Hypothalamus (tissue), 51 donors: ENCODE measurements at regions not wholly inside any gene's neighbourhood (a gene's known extent, or its start where the extent isn't known, plus 50 kb on each side); places are given as distances from the start of the nearest gene placed in this dataset.

Experiments used
- DNase-seq, 51 donors: peaks; one replicate each; lab custom pipeline; 2025; lab: John Stamatoyannopoulos, UW

DNA sequence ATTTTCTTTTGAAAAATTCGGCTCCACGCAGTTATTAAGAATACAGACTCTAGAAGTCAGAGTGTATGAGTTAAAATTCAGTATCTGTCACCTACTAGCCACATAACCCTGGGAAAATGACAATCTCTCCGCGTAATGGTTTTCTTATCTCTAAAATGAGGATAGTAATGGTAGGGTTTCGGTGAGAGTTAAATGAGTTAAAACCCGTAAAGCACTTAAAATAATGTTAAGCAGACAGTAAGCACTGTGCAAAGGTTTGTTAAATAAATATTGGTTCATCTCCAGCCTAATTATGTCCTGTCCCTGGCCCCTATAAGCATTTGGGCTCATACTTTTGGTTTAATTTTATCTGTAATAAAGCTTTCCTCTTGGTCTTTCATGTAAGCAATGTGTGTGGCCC lies 350.8 kb upstream of the GRIA3 start:
- no peak for DNase-seq

DNA sequence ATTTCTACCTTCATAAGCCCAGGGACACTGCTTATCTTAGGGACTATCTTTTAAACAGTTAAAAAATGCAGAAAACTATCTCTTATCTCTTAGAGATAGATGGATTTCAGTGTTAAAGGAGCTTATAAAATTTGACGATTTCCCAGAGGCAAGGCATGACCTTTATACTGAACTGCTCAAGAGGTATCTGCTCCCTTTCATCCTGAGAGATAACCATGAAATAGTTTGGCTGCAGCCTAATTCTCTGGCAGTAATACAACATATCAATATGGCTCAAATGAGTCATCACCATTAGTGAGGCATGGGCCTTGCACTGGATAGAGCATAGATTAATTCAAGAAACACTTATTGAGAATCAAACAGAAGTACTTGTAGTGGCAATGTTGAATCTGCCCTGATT lies 348.2 kb upstream of the GRIA3 start:
- no peak for DNase-seq

DNA sequence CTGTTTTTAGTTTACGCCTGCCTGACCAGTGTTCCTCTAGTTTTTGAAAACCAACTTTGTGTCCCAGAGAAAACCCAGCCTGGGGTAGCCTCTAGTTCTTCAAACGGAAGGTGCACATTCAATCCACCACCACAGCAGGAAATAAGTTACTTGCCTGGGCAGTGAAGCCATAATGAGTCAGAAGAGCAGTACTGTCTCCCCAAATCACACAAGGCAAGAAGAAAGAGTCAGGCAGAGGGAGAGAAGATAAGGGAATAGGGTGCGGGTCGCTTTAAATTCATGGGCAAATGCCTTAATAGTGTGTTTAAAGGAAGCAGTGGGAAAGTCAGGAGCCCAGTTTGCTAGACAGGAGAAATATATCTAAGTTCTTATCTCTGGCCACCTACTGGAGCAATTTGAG lies 333.8 kb upstream of the GRIA3 start:
- no peak for DNase-seq

DNA sequence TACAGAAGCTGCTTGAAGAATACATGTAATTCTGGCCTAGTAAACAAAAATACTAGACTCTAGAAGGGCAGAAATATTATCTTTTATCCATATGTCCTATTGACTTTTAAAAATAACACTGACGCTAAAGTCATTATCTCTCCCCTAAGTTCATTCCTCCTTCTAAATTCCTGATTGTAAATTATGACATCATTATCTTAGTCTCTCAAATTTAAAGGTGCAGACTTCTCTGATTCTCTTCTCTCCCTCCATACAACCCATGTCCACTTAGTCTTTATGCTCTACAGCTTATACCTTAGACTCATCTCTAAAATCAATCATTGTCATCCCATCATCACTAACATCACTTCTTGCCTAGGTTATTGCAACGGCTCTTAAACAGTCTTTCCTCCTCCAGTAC lies 327.9 kb upstream of the GRIA3 start:
- no peak for DNase-seq

DNA sequence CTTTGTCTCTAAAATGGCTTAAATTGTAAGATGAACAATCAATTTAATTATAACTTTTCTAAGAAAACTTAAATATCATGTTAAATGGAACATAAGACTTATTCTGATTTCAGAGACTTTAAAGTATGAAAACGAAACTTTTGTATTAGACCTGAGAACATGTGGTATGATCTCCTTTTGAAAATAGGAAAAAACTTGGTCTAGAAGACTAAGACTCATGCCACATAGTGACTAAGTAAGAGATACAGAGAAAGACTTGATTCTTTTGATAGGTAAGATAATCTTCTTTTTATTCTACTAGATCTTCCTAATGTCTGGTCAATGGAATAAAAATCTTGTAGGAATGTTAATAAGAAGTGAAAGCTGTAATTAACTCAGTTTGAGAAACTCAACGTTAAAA lies 326.3 kb upstream of the GRIA3 start:
- no peak for DNase-seq

DNA sequence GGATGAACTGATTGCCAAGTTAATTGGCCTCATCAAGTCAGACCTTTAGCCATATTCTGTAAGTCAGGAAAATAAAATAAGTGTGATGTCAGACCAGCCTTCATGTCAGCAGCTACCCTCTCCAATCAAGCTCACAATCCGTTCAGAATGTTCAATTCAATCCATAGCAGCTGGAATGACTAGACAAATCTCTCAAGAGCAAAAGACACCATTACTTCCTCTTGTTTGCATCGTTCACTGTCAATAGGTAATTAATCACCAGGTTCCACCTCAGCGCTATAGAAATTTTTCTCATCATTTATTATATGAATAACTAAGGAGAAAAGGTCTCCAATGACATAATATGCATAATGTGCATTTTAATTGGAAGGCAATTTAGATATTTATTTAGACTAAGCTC lies 321.0 kb upstream of the GRIA3 start:
- DNase-seq, result no peak

DNA sequence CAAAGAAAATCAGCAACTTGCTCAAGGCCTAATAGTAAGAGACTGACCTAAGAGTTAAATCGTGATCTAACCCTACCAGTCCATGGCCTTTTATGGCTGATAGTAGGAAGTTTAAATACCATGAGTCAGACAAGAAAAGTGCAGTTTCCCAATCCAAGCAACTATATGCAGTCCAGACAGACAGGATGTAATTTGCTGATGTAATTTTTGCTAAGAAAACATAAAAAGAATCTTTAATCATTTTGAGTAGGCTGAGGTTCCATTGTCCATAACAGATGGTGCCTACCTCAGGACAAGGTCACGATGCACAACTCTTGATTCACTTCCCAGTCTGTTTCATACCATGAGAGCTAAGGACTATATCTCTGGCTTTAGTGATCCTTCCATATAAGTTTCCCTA lies 317.5 kb upstream of the GRIA3 start:
- no peak for DNase-seq

DNA sequence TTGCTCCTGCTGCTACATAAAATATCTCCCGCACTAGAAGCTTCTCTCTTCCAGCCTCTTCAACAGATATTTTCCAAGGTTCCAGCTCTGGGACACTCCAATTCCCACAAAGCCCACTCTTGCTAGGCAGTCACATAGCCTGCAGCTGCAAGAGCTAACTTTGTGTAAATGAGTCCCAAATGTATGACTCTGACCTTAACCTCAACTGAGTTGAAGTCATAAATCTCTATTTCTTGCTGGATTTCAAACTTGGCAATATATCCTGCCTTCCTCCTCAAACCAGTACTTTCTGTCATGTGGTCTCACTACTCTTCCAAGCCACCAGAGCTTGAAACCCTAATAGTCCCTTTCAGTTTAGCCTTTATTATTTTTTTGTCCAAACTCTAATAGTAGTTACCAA lies 315.4 kb upstream of the GRIA3 start:
- no peak for DNase-seq

DNA sequence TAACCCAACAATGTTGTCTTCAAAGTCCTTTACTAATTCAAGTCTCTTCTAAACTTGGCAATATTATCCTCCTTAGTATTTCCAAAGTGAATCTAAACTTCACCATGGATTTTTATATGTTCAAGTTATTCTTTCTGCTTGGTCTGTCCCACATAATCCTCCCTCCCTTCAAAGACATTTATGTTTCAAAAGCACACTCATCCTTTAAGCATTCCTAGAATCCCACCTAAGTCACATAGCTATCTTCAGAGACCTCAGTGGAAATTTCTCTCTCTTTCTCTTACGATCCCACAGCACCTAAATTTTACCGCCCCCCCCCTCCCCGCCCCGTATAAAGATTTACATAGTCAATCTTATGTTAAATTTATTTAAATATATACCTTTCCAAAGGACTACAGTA lies 314.9 kb upstream of the GRIA3 start:
- DNase-seq, result no peak

DNA sequence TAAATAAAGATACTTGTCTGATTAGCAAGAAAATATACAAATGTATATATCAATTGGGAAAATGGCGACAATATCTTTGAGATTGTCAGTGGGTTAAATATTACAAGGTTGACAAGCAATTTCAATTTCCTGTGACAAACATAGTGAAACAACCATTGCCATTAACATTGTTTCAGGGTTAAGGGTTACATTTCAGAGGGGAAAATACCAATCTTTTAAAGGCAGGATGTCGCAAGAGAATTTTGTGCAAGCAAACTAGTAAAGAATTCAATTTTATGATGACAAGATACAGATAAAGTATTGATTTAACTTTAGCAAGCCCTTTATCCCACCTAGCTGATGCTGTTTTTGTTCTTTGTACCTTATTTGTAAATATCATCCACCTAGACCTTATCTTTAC lies 305.8 kb upstream of the GRIA3 start:
- DNase-seq, result no peak

DNA sequence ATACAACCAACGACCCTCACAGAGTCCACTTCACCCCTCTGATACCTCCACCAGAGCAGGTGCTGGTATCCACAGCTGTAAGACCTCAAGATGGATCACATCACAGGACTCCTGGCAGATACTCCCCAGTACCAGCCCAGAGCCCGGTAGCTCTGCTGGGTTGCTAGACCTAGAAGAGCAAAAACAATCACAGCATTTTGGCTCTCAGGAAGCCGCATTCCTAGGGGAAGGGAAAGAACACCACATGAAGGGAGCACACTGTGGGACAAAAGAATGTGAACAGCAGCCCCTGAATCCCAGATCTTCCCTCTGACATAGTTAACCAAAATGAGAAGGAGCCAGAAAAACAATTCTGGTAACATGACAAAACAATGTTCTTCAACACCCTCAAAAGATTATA lies 303.1 kb upstream of the GRIA3 start:
- no peak for DNase-seq

DNA sequence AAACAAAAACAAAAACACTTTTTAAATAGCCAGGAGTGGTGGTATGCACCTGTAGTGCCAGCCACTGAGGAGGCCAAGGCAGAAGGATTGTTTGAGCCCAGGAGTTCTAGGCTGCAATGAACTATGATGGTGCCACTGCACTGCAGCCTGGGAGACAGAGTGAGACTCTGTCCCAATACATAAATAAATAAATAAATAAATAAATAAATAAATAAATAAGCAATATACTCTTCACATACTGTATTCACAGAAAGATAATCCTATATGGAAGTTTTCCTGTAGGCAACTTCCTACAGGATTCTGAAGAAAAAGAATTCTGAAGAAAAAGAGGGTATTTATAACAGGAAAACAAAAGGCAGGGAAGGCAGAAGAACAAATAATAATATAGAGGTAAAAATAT lies 293.3 kb upstream of the GRIA3 start:
- DNase-seq, result no peak

DNA sequence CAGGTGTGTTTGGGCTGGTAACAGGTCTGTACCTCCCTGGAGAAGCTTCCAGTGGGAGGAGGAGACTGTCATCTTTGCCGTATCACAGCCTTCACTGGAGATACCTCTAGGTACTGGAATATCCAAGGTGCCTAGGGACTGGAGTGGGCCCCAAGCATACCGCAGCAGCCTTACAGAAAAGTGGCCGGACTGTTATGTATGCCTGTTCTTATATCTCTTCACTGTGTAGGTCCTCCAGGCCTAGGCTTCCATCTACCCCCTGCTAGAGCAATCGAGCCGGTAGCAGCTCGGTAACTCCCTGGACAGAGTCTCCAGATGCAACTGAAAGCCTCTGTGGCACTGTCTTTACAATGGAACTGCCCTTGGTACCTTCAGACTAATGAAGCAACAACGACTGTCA lies 277.4 kb upstream of the GRIA3 start:
- DNase-seq, result no peak

DNA sequence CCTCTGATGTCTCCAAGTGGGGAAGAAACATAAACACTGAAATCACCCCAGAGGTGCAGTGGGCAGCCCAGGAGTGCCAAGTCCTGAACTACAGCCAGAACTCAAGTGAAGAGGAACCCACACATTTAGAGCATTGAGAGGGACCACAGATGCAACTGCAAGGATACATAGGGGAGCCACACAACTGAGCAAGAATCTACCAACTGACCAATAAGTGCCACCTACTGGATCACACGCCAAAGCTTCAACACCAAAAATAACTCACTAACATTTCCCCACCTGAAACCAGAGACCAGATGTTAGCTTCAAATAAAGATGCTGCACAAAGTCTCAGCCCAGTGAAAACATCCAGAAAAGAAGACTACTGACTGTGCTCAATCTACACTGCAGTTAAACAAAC lies 276.7 kb upstream of the GRIA3 start:
- no peak for DNase-seq

DNA sequence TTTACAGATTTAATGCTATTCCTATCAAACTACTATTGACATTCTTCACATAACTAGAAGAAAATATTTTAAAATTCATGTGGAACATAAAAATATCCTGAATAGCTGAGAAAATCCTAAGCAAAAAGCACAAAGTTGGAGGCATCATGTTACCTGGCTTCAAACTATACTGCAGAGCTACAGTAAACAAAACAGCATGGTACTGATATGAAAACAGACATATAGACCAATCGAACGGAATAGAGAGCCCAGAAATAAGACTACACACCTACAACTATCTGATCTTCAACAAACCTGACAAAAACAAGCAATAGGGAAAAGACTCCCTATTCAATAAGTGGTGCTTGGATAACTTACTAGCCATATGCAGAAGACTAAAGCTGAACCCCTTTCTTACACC lies 273.4 kb upstream of the GRIA3 start:
- DNase-seq, result no peak

DNA sequence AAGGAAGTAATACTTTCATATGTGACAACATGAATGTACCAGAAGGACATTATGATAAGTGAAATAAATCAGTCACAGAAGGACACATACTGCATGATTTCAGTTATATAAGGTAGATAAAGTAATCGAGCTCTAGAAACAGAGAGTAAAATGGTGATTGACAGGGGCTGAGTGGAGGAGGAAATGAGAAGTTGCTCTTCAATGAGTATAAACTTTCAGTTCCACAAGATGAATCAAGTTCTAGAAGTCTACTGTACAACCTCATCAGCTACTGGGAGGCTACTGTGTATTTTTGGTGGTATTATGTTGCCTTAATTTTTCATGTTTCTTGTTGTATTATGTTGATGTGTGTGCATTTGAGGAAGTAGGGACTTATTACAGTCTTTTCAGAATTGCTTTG lies 270.9 kb upstream of the GRIA3 start:
- DNase-seq, result no peak

DNA sequence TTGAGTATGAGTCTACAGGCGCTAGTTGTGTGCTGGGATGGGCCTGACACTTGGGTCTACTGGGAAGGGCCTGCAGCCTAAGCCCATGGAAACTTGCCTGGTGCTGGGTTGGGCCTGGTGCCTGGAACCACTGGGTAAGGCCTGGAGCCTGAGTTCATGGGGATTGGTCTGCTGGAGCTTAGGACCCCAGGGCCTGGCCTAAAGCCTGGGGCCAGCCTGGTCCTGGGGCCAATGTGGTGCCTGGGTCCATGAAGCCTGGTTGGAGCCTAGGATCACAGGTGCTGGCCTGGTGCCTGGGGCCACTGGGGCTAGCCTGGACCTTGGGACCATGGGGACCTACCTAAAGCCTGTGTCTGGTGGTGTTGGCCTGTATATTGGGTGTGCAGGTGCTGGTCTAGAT lies 270.3 kb upstream of the GRIA3 start:
- no peak for DNase-seq

DNA sequence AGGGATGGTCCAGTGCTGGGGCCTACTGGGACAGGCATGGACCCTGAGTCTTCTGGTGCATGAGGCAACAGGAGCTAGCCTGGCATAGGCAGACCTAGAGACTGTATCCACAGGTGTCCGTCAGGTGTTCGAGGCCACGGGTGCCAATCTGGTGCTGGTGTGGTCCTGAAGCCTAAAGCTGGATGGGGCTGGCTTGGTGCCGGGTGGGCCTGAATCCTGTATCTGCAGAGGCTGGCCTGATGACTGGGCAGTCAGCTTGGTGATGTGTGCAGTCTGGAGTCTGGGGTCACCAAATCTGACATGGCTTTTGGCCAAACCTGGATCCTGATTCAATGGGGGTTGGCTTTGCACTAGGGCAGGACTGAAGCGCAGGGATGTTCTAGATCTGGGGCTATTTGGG lies 269.8 kb upstream of the GRIA3 start:
- DNase-seq, result no peak

DNA sequence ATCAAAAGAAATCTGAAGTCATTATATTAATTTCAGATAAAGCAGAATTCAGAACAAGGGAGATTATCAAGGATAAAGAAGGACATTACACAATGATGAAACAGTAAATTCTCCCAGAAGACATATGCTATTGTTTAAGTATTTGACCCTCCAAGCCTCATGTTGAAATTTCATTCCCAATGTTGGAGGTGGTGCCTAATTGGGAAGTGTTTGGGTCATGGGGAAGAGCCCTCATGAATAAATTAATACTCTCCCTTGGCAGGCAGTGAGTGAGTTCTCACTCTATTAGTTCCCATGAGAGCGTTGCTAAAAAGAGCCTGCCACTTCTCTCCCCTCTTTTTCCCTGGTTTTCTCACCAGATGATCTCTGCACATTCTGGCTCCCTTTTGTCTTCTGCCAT lies 249.9 kb upstream of the GRIA3 start:
- DNase-seq, result no peak

DNA sequence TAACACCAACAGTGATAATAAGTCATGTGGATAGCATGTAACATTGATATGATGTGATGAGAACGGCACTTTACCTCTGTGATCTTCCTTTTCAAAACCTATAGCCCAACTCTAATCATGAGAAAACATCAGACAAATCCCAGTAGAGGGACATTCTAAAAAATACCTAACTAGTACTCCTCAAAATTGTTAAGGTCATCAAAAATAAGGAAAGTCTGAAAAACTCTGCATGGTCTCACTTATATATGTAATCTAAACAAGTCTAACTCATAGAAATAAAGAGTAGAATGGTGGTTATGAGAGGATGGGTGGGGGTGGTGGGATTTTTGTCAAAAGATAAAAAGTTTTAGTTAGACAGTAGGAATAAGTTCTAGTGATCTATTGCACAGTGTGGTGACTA lies 243.9 kb upstream of the GRIA3 start:
- no peak for DNase-seq

DNA sequence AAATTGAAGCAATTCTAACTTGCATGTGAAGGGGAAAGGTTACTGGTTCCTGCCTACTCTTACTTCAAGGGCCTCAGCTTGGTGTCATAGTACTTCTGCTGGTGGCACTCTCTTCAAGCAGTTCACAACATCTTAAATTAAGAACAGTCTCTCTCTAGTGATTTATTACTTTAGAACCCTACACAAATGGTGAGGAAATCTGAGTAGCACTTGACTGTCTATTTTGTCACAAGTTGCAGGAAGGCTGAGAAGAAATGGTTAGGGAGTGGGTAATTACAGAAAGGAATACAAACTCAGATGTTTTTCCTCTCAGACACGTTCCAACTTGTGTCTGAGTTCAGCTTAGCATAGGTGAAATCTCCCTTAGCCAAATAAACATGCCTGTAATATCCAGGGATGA lies 242.3 kb upstream of the GRIA3 start:
- DNase-seq, result no peak

DNA sequence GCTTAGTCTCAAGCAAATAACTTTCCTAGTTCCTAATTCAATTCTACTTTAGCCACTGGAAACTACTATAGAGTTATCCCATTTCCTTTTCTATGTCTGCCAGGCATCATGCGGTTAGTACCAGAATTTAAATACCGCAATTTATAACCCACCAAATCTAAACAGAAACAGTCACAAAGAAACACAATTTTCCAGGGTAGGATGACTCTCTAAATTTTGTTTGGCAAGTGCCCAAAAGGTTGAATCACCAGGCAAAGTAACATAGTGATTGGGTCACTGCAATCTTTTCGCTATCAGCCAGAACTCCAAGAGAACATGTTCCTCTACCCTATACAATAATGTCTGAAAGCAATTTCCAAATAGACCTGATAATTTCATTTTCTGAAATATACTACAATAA lies 240.2 kb upstream of the GRIA3 start:
- no peak for DNase-seq

DNA sequence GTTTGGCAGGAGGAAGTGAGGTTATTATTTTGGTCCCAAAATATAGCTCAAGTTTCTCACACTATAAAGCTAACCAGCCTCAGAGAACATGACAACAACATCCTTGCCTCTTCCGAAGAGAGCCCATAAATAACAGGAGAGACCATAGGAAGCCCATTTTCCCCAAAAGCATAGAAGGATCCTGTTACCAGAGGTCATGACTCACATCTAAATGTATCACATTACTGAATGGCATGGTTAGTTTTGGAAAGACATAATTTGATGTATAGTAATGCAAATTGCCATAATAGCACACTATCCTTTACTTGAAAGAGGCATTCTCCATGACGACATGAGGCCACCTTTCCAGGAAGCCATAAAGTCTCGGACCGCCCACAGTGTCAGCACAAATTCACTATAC lies 238.8 kb upstream of the GRIA3 start:
- DNase-seq, result no peak

DNA sequence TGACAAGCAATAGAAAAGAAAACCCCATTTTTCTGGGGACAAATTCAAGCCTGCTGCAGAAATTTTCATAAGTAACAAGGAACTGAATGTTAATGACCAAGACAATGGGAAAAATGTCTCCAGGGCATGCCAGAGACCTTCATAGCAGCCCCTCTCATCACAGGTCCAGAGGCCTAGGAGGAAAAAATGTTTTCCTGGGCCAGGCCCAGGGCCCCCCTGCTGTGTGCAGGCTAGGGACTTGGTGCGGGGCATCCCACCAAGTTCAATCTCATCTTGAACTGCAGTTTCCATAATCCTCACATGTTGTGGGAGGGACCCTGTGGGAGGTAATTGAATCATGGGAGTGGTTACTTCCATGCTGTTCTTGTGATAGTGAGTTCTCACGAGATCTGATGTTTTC lies 211.5 kb upstream of the GRIA3 start:
- DNase-seq, result no peak
